ENCODE measurements at regions not wholly inside any gene's neighbourhood (a gene's known extent, or its start where the extent isn't known, plus 50 kb on each side); places are given as distances from the start of the nearest gene placed in this dataset.

DNA sequence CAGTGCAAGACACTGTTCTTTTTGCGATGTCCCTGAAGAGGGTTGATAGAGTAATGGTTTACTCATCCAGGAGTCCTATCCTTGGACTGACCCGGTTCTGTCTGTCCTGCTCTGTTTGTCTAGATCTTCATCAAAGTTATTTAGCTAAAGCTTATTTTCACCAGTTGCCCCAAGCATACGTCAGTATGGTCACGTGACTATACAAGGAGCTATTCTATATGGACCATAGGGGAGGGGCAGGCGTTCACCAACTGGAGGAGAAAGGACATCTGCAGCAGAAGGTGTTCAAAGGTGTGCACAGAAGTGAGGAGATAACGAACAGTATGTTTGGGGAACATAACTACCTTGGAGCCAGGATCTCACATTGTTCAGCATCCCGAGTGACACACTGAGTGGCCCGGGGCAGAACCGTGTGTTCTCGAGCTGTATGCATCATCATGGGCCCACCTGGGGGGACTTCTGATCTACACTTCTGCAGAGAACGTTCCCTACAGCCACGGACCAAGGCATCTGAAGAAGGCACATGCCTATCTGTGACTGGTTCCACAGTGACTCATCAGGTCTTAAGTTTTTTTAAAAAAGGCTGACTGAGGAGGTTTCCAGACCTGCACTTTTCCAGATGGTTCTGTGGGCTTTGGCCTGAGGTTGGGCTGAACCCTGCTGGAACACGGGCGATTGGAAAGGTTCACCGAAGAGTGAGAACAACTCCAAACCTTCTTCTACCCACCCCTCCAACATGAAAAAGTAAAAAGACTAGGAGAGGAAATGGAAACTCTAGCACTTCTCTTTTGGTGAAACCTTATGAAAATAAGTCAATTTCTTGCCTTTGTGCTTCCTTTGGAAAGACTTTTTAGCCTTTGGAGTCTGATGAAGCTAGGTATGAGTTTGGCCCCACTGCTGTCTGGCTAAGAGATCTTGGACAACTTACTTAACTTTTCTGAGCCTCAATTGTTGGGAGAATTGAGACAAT lies 68.6 kb upstream of the YWHAQ start:
- H3K36me3 ChIP-seq, result no peaks in the 10 kb centered on the region
- no peak overlapping the region for H3K27ac ChIP-seq
- 81 to 88% (median 83%) methylated on average over 15 of the region's 15 CpGs for WGBS, 5 donors
- no peak overlapping the region for H3K4me3 ChIP-seq
- DNase-seq, result no peak
- no peak for TF ChIP-seq CTCF (IDR thresholded peaks at IDR 0.05)
- TF ChIP-seq POLR2AphosphoS5 (IDR thresholded peaks at IDR 0.05), result no peak
- TF ChIP-seq EP300 (IDR thresholded peaks at IDR 0.05), result no peak
- no peak for TF ChIP-seq POLR2A (IDR thresholded peaks at IDR 0.05)
- peaks cover 0 to 15% (median 9%) of the 10 kb centered on the region in 4 donors for H3K4me1 ChIP-seq
- H3K9me3 ChIP-seq, result no peaks in the 10 kb centered on the region
- intact Hi-C loops (cut with DNase I; ENCODE audit: low total_unique reads), result no loop called here
- H3K27me3 ChIP-seq, result no peaks in the 10 kb centered on the region

DNA sequence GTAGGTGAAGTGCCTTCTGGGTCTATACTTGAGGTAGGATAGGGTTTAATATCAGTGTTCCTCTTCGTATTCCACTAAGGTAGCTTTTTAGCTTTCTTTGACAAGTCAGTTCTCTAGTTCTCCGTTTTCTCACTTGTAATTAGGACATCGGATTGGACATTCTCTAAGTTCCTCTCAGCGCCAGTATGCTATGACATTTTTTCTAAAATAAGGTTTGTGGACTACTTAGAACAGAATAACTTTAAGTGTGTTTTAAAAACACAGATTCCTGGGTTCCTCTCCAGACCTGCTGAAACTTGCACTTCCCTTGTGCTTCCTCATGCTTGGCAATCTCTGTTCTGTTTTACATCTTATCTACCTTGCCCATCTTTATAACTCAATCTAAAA lies 69.3 kb upstream of the YWHAQ start:
- Histone ChIP-seq H3K4me3 (no peak overlapping the region), H3K9me3 (no peaks in the 10 kb centered on the region), H3K27me3 (no peaks in the 10 kb centered on the region), H3K27ac (no peak overlapping the region), H3K4me1 (peaks cover 0 to 15% (median 9%) of the 10 kb centered on the region in 4 donors), H3K36me3 (no peaks in the 10 kb centered on the region)
- 65 to 90% (median 70%) methylated on average over 4 of the region's 4 CpGs for WGBS, 5 donors
- intact Hi-C loops (cut with DNase I; ENCODE audit: low total_unique reads), result no loop called here
- TF ChIP-seq POLR2A (IDR thresholded peaks at IDR 0.05) (no peak), CTCF (IDR thresholded peaks at IDR 0.05) (no peak), EP300 (IDR thresholded peaks at IDR 0.05) (no peak), POLR2AphosphoS5 (IDR thresholded peaks at IDR 0.05) (no peak)
- no peak for DNase-seq

- intact Hi-C loops (cut with DNase I; ENCODE audit: low total_unique reads), result no loop called here
- H3K4me3 ChIP-seq, result no peak overlapping the region
- 78 to 94% (median 92%) methylated on average over 3 of the region's 3 CpGs for WGBS, 5 donors
These were observed 71.8 kb upstream of the YWHAQ start for GRCh38 chr2:9702604-9703084.

More at GRCh38 chr2:9702604-9703084, 71.8 kb upstream of the YWHAQ start:
- no peak for DNase-seq
- TF ChIP-seq EP300 (IDR thresholded peaks at IDR 0.05), result no peak
- no peak for TF ChIP-seq CTCF (IDR thresholded peaks at IDR 0.05)
- no peak for TF ChIP-seq POLR2AphosphoS5 (IDR thresholded peaks at IDR 0.05)
- no peak for TF ChIP-seq POLR2A (IDR thresholded peaks at IDR 0.05)
- peaks cover 0 to 15% (median 9%) of the 10 kb centered on the region in 4 donors for H3K4me1 ChIP-seq
- no peak overlapping the region for H3K27ac ChIP-seq
- H3K9me3 ChIP-seq, result no peaks in the 10 kb centered on the region
- H3K27me3 ChIP-seq, result no peaks in the 10 kb centered on the region
- no peaks in the 10 kb centered on the region for H3K36me3 ChIP-seq

Measured in stomach (tissue), 8 donors.